NCI-H748 treated with DMSO at 0.1 percent for 48 hours (cell line): ENCODE measurements at regions not wholly inside any gene's neighbourhood (a gene's known extent, or its start where the extent isn't known, plus 50 kb on each side); places are given as distances from the start of the nearest gene placed in this dataset.
"Not testable (repeated sequence)": the region's sequence is repeated elsewhere in the genome, so short reads cannot be mapped to it uniquely, and the experiment has no call there.

ENCODE experiments used
- DNase-seq: peaks from one replicate; lab custom pipeline; 2025; lab: John Stamatoyannopoulos, UW

DNA sequence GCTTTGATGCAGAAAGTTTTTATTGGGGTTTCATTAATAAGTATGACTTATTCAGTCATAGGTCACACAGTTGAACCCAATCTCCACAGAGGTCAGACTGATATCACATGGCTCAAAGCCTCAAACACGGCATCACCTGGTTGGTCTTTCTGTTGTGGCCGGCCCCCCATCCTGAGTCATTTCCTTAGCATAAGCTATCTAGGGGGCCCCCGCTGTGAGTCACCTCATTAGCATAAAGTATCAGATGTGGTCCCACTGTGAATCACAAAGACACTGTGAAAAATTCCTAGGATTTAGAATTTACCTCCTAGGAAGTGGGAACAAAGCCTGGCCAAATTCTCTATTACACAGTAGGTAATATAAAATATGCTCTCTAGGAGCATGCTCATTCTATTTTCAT lies 502.2 kb downstream of the PYDC2 start:
- DNase-seq, result no peak

DNA sequence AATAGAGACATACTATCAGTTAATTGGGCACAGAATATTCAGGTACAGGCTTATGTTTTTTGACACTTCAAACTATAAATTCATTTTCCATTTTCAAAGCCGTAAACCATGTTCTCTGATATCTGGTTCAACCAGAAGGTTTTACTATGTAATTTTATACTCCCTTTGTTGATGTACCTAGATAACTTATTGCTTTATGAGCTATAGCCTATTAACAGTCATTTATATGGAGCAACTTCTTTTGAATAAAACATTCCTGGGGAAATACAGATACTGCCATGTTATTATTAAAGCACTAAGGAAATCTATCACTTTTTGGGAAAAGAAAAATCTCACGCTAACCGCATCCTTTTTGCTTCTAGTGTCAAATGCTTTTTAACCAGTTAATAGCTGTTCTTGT lies 505.6 kb downstream of the PYDC2 start:
- no peak for DNase-seq

DNA sequence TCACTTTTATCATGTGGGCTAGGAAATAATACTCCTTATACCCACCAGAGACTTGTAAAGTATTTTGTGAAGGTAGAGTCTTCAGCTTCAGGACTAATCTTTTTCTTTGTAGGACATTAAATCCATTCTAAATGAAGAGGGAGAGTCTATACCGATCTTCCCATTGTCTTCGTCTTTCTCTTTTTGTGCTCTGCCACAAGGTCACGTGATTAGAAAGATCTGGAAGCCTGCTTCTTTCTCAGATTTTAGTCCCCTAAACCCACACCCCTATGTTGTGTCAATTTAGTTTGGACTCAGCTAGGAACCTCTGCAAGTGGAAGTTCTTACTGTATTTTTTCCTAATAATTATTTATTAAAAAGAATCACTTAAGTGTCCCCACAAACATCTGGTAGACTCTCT lies 507.3 kb downstream of the PYDC2 start:
- DNase-seq, result no peak

DNA sequence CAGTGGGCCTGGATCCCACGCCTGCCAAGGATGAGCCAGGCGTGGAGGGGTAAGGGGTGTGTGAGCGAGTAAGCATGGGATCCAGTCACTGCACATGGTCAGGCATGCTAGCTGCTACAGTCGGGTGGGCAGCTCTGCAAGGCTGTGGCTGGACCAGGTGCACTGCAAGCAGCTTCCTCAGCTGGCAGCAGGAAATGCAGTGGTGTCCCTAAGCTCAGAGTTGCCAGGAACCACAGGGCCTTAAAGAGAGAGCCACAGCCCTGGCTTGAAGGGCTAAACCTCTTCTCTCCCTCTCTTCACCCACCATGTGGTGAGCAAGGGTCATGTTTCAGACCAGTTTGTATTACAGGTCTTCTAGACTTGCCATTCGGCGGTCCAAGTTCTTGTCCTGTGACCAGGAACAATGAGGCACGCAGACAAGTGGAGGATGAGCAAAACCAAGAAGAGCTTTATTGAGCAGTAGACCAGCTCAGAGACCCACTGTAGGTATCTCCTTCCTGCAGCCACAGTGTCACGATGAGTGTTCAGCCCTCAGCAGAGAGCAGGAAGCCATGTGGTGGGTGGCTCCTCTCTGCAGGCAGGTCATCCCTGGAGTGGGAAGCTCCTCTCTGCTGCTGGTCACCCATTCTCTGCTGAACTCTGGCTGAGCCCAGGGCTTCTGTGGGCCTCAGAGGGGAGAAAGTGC lies 511.9 kb downstream of the PYDC2 start:
- DNase-seq, result no peak

DNA sequence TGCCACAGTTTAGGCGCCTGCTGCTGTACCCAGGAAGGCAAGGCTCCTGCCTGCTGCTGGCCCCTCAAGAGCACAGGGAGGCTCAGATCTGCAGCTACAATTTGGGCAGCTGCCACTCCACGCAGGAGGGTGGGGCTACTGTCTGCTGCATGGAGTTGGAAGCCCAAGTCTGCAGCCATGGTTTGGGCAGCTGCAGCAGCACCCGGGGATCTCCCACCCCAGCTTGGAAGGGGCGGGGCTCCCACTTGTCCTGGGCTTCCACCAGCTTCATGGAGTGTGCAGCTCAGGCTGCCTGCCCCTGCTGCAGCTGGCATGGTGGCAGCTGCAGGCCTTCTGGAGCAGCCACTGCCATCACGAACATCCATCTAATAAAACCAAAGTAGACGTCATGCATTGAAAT lies 512.9 kb downstream of the PYDC2 start:
- DNase-seq, result no peak

DNA sequence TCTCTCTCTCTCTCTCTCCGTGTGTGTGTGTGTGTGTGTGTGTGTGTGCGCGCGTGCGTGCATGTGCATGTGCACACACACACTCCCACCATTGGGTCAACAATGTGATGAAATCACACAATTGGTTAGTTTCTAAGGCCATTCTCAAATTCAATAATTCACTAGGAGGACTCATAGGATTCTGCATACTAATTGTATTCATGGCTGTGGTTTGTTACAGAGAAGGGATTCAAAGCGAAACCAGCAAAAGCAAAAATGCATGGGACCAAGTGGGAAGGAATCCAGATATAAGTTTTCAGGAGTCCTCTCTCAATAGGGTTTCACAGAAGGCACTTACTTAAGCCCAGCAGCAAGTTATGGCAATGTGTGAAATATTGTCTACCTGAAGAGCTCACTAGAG lies 515.0 kb downstream of the PYDC2 start:
- no peak for DNase-seq

DNA sequence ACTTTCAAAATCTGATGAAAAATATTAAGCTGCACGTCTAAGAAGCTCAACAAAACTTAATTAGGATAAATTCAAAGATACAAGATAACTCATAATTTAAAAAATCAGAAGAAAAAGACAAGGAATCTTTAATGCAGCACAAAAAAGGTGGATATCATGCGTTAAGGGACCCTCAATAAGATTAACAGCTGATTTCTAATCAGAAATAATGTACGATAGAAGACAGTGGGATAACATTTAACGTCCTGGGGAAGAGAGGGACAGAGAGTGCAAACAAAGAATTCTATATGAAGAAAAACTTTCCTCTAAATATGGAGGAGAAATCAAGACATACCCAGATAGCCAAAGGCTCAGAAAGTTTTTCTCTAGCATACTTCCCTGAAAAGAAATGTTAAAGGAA lies 519.5 kb downstream of the PYDC2 start:
- no peak for DNase-seq

DNA sequence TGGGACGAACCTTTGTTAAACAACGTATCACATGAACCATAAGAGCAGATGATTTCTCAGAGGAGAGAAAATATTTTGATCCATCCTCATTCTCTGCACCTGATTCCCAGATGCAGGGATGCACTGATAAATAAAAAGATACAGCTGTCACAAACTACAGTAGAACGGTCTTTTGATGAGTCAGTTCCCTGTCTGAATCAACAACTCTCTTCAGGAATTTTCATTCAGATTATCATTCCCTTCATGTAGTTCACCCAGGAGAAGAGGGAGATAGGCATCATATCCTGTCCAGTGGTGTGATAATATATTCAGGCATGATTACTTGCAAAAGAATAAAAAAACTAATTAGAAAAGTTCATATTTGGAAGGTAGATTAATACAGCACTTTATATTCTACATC lies 521.5 kb downstream of the PYDC2 start:
- no peak for DNase-seq

DNA sequence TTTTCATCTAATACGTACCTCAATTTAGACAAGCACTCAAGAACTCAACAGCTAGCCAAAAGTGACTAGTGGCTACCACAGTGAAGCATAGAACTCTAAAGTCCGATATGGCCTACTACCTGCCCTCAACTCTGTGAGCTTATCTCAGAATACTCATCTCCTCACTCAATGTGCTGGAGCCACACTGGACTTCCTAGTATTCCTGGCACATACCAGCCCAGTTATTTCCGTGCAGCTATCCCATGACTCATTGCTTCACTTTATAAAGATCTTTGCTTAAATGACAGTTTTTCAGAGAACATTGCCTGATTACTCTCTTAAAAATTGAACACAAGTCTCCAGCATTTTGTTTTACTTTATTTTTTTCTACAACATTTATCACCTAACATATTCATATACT lies 524.7 kb downstream of the PYDC2 start:
- no peak for DNase-seq

DNA sequence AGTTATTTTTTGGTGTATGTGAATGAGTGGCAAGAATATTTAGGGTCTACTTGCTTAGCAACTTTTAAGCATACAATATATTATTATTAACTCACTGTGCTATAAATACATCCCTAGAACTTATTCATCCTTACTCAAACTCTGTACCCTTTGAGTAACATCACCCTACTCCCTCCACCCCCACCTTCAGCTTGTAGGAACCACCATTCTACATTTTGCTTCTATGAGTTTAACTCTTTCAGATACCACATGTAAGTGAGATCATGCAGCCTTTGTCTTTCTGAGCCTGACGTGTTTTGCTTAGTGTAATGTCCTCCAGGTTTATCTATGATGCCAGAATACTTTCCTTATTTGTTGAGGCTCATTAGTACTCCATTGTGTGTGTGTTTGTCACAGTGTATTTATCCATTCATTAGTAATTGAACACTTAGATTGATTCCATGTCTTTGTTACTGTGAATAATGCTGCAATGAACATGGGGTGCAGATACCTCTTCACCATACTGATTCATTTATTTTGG lies 526.9 kb downstream of the PYDC2 start:
- peak; percentile 85 for DNase-seq

DNA sequence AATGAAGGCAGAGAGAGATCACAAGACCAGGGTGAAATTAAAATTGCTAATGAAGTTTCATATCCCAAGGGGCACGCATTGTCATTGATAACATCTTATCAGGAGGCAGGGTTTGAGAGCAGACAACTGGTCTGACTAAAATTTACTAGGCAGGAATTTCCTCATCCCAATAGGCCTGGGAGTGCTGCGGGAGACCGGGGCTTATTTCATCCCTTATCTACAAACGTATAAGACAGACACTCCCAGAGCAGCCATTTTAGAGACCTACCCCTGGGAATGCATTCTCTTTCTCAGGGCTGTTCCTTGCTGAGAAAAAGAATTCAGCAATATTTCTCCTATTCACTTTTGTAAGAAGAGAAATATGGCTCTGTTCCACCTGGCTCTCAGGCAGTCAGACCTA lies 533.0 kb downstream of the PYDC2 start:
- not testable (repeated sequence) for DNase-seq

DNA sequence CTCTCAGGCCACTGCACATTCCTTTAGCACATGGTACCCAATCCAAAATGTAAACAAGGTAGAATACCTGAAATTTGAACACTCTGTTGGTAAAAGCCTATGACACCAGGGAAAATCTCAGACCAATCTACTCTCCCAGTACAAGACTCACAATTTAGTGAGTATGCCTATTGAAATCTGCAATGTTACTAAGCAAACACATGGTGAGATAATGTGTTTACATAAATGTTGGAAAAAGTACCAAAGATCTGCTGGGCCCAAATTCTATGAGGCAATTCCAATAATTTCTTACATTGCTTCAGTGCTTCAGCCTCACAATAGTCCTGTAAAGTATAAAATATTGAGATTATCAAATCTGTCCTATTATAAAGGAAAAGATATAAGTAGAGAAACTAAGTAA lies 536.1 kb downstream of the PYDC2 start:
- no peak for DNase-seq

DNA sequence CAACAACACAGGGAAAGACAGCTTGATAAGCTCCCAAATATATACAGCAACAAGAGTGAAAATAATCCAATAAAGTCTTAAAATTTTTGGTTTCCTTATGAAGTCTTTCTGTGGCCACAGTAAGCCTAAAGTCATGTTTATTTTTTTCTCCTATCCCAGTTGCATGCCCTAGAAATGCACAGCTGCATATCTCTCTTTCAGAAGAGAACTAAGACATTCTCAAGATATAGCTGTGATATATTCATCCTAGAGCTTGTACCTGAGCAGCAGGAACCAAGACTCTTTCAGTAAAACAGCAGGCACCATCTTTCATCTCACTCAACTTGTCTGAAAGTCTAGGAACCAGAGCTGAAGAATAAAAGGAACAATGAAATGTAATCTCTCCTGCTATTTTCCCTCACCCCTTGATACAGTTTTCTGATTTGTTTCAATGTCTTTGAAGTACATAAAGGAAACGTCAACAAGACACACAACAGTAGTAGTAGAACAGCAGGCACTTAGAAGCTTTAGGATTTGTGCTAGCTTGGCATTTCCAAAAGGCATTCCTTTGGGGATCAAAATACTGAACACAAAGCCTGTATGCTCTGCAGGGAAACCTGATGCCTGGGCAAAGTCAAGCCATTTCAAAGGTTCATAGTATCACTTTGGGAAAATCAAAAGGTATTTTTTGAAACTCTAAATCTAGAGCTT lies 536.8 kb downstream of the PYDC2 start:
- DNase-seq, result no peak

DNA sequence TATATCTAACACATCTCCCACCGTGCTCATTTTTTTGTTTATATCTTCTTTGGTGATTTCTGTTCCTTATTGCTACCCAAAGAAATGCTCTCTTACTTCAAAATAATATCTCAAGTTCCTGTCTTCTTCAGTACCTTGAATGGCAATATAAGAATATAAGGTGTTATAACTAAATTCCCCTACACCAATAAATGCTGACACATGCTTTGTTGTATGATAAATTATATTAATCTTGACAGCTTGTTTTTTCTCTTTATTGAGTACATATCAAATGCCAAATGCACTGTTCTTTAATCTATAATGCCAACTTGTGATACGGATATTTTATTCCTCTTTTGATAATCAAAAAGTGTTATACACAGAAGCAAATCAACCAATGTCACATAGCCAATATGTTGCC lies 540.3 kb downstream of the PYDC2 start:
- no peak for DNase-seq

DNA sequence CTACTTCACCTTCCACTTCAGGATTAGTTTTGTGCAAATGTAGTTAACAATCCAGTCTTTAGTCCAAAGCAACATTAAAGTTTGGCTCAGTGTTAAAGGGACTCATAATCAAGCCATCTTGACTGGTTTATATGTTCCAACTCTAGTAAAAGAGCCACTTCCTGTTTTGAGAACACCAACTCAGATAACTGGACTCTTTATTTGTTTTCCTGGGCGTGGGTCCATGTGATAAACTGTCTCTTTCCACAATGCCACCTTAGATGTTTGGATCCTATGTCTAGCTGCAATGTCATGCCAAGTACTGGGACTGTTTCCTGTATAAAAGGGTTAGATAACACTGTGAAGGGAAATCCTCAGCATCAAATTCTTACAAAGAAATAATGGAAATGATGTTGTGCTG lies 545.0 kb downstream of the PYDC2 start:
- DNase-seq, result no peak

DNA sequence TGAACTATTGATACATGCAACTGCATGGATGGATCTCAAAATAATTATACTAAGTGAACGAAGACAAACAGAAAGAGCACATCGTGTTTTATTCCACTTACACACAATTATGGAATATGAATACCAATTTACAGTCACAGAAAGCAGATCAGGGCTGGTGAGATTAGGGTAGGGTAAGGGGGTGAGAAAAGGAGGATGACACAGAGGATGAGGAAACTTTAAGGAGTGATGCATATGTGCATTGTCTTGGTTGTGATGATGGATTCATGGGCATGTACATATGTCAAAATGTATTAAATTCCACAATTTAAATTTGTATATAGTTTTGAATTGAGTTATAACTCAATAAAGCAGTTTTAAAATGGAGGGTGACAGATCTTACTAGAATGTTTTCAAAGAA lies 548.9 kb downstream of the PYDC2 start:
- DNase-seq, result no peak

DNA sequence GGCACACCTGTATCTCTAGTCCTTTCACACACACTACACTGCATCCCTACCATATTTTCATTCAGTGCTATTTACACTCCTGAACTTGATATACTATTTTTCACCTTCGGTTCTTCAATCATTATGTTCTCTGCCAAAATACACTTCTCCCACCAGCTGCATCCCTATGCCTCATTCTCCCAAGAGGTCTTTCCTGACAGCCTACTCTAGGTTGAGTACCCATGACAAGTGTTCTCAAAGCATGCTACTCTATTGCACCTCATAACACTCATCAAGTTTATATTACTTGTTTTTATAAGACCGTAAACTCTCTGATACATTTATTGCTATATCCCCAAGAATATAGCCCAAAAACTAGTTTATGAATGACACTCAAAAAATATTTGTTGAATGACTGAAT lies 549.5 kb downstream of the PYDC2 start:
- no peak for DNase-seq

DNA sequence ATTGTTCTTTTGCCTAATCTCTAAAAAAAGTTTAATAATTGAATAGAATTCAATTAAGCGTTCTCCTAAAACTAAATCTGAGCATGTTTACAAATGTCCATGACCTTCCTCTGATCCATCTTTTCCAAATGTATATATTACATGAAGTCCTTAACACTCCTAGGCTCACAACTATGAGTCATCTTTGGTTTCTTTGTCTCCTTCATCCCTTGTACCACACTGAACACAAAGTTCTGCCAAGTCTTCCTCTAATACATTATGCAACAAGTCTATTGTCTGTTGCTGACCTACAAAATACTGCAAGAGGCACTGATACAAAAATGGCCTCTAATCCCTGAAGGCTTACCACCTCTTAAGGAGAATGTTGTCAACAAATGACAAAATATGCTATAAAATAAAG lies 550.2 kb downstream of the PYDC2 start:
- DNase-seq, result no peak

DNA sequence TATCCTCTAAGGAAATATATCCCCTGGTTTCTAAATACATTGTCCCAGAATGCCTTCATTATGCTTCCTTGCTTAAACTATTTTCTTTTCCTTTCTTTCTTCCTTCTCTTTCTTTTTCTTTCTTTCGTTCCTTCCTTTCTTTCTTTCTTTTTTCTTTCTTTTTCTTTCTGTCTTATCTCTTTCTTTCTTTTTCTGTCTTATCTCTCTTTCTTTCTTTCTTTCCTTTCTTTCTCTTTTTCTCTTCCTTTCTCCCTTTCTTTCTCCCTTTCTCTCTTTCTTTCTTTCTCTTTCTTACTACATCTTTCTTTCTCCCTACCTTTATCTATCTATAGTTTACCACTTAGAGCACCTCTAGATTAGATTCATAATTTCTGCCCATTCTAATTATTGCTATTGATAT lies 552.1 kb downstream of the PYDC2 start:
- no peak for DNase-seq

DNA sequence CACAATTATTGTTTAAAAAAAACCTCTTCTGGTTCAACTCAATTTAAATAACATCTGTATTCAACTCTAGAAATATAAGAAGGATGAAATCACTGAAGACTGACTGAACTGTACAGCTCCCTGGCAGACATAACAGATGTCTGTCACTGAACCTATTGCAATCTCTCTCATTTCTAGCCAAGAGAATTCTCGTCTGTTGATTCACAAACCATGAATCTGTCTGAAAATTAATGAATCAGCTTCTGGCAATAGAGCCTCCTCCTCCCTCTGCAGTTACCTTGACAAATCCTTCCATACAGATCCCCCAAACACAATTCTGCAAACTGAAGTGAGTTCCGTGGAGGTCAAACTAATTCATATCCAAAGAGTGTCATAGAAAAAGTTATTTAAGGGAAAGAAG lies 561.4 kb downstream of the PYDC2 start:
- no peak for DNase-seq

DNA sequence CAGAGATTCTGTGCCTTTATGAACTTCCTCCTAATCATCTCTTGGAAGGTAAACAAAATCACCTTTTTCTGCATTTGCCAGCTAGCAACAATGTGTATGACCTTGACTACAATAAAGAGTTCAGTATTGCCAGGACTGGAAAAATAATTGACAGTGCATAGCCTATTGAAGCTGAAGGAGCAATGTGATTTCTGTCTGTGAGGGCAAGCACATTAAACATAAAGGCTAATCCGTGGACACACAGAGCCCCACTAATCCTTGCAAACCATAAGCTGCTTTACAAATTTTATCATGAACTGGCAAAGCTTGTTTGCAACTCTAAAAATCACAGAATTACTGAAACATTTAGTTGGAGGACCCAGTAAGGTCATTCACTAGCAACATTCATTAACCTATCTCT lies 563.8 kb downstream of the PYDC2 start:
- no peak for DNase-seq

DNA sequence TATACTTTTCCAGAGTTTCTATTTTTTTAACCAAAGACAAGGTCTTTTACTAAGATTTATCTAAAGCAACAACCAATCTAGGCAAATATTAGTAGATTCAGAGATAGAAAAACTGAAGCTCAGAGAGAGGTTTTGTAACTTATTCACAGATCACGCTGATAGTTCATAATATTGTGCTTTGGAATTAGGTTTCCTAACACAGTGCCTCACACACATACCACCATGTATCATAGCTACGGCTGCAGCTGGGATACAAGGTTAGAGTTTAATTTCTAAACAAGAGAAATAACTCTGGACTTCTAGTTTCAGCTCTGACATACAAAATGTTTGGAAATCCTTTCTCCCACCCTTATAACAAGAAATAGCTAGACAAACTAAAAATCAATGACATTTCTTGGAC lies 565.7 kb downstream of the PYDC2 start:
- no peak for DNase-seq

DNA sequence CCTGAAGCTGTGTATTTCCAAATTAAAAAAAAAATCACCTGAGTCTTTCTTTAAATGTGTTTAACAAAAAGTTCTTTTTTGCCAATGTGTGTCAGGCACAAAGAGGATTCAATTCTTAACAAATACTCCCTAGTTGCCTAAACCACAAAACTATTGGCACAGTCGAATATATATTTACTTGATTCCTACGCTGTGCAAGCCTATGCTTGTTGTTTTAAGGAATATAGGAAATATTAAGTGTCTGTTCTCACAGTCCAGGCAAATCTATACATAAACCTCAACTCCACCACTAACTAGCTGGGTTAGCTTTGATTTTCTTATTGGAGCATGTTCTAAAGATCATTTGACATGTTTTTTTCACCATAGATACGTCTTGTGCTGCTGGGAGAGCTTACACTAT lies 571.0 kb downstream of the PYDC2 start:
- no peak for DNase-seq

DNA sequence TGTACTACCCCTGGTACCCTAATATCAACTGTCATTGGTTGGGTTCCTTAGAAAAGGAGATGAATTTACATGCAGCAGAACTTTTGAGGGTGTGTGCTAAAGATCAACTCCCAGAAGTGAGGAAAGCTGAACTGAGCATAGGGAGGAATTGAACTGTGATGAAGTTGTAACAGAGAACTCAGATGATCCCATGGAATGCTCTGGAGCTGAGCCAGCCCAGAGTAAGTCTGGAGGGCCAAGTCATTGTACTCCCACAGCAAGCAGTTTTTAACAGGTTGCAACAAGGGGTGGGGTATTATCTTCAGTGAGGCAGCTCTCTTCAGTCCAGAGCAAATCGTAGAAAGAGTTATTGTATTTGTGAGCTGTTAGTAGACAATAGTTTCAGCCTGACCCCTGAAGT lies 572.3 kb downstream of the PYDC2 start:
- DNase-seq, result no peak
